ENCODE measurements at regions not wholly inside any gene's neighbourhood (a gene's known extent, or its start where the extent isn't known, plus 50 kb on each side); places are given as distances from the start of the nearest gene placed in this dataset.

DNA sequence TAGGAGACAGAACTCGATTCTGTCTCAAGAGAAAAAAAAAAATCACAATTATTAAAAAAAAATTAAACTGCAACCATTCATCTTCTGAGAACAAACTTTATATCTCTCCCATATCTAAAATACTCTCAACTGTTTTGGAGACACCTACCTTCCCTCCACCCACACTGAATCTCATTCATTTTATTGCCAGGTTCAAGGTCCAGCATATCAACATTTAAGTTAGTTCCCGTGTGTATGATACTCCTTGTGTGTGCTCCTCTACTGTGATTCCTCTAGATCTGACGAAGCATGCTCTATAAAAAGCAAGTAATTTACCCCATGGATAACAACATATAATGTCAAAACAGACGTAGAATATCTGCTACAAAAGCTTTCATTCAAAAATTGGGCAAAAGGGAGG, 351.8 kb upstream of the SORCS1 start:
- TF ChIP-seq RAD21 (IDR thresholded peaks at IDR 0.05; ENCODE audit: low read depth) (no peak), CREB1 (IDR thresholded peaks at IDR 0.05; ENCODE audit: low read depth) (no peak)

Data from Ishikawa (cell line).